NB4 (cell line): ENCODE measurements at regions not wholly inside any gene's neighbourhood (a gene's known extent, or its start where the extent isn't known, plus 50 kb on each side); places are given as distances from the start of the nearest gene placed in this dataset.

Experiments used
- CTCF ChIP-seq: IDR thresholded peaks from one replicate; pipeline ENCODE4 v1.5.1; 2012; ENCODE audit warnings: low read depth, low read length
- POLR2A ChIP-seq: IDR thresholded peaks from 2 replicates; pipeline ENCODE4 v1.6.1; 2011; ENCODE audit warnings: mild to moderate bottlenecking; ENCODE audit not compliant: insufficient read length; ENCODE audit errors: extremely low read depth

GRCh38 chr13:63408331-63409189 lies 1992.9 kb upstream of the PCDH20 start:
- no peak for TF ChIP-seq CTCF
- no peak for TF ChIP-seq POLR2A
